Cerebellar cortex (tissue), 1 donor: ENCODE measurements at regions not wholly inside any gene's neighbourhood (a gene's known extent, or its start where the extent isn't known, plus 50 kb on each side); places are given as distances from the start of the nearest gene placed in this dataset.

Experiments used
- DNase-seq: peaks from one replicate; pipeline ENCODE4 v3.0.0-alpha.2; 2015; ENCODE audit warnings: low spot score

- DNase-seq, result no peak
These were observed 90.0 kb downstream of the FGF18 start for GRCh38 chr5:171509467-171509866.

GRCh38 chr5:171512397-171512796 is 93.0 kb downstream of the FGF18 start:
- no peak for DNase-seq

GRCh38 chr5:171513591-171513990 is 94.1 kb downstream of the FGF18 start:
- no peak for DNase-seq

- DNase-seq, result no peak
These were observed 99.5 kb downstream of the FGF18 start for GRCh38 chr5:171518916-171519315.

GRCh38 chr5:171520300-171521174 is 101.1 kb downstream of the FGF18 start:
- no peak for DNase-seq

GRCh38 chr5:171521219-171521633 is 101.8 kb downstream of the FGF18 start:
- DNase-seq, result no peak

- no peak for DNase-seq
These were observed 102.2 kb downstream of the FGF18 start for GRCh38 chr5:171521679-171522078.

GRCh38 chr5:171523781-171524180 is 104.3 kb downstream of the FGF18 start:
- DNase-seq, result no peak

GRCh38 chr5:171524466-171524865 is 105.0 kb downstream of the FGF18 start:
- no peak for DNase-seq

GRCh38 chr5:171525085-171525484 is 105.6 kb downstream of the FGF18 start:
- no peak for DNase-seq

GRCh38 chr5:171528036-171528435 is 108.6 kb downstream of the FGF18 start:
- DNase-seq, result no peak

- no peak for DNase-seq
These were observed 109.6 kb downstream of the FGF18 start for GRCh38 chr5:171528865-171529614.

- DNase-seq, result no peak
These were observed 112.2 kb downstream of the FGF18 start for GRCh38 chr5:171531638-171532037.

- no peak for DNase-seq
These were observed 113.7 kb downstream of the FGF18 start for GRCh38 chr5:171533153-171533552.

- no peak for DNase-seq
These were observed 114.8 kb downstream of the FGF18 start for GRCh38 chr5:171534043-171534895.

- no peak for DNase-seq
These were observed 115.7 kb downstream of the FGF18 start for GRCh38 chr5:171535162-171535561.

GRCh38 chr5:171537070-171537849 is 117.8 kb downstream of the FGF18 start:
- no peak for DNase-seq

GRCh38 chr5:171537923-171538537 is 118.6 kb downstream of the FGF18 start:
- no peak for DNase-seq

- DNase-seq, result no peak
These were observed 119.2 kb downstream of the FGF18 start for GRCh38 chr5:171538681-171539080.

- DNase-seq, result no peak
These were observed 121.4 kb downstream of the FGF18 start for GRCh38 chr5:171540865-171541264.

GRCh38 chr5:171541341-171541776 is 121.9 kb downstream of the FGF18 start:
- no peak for DNase-seq
